ENCODE measurements at regions not wholly inside any gene's neighbourhood (a gene's known extent, or its start where the extent isn't known, plus 50 kb on each side); places are given as distances from the start of the nearest gene placed in this dataset.
"Not testable (repeated sequence)": the region's sequence is repeated elsewhere in the genome, so short reads cannot be mapped to it uniquely, and the experiment has no call there.

DNA sequence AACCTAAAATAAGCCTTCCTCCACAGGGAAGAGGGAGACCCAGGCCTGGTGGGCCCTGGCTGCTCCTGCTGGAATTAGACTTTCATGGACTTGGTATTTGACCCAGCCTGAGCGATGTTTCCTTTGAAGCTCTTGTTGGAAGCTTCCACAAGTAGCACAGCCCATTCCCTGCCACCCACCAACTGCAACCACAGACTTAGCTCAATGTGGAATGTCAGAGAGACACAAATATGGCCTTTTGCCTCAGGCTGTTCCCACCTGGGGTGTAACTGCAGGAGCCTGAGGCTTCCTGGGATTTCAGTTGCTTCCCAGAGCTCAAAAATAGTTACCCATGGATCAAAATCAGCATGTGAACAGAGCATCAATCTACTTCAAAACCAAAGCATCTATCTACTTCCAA is 70.3 kb upstream of the LHFPL2 start:
- H3K4me3 ChIP-seq (ENCODE audit: low read depth, poor library complexity, severe bottlenecking): no peak overlapping the region
- TF ChIP-seq, protein P1, sequence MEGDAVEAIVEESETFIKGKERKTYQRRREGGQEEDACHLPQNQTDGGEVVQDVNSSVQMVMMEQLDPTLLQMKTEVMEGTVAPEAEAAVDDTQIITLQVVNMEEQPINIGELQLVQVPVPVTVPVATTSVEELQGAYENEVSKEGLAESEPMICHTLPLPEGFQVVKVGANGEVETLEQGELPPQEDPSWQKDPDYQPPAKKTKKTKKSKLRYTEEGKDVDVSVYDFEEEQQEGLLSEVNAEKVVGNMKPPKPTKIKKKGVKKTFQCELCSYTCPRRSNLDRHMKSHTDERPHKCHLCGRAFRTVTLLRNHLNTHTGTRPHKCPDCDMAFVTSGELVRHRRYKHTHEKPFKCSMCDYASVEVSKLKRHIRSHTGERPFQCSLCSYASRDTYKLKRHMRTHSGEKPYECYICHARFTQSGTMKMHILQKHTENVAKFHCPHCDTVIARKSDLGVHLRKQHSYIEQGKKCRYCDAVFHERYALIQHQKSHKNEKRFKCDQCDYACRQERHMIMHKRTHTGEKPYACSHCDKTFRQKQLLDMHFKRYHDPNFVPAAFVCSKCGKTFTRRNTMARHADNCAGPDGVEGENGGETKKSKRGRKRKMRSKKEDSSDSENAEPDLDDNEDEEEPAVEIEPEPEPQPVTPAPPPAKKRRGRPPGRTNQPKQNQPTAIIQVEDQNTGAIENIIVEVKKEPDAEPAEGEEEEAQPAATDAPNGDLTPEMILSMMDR (IDR thresholded peaks at IDR 0.05): no peak
- no peak for TF ChIP-seq POLR2A (IDR thresholded peaks at IDR 0.05)
- WGBS, 2 donors: 83 to 90% methylated on average over 1 of the region's 1 CpG
- DNase-seq (ENCODE audit: low spot score in 2 of 2): no peak
- intact Hi-C loops (cut with DNase I; ENCODE audit: low total_unique reads): no loop called here

DNA sequence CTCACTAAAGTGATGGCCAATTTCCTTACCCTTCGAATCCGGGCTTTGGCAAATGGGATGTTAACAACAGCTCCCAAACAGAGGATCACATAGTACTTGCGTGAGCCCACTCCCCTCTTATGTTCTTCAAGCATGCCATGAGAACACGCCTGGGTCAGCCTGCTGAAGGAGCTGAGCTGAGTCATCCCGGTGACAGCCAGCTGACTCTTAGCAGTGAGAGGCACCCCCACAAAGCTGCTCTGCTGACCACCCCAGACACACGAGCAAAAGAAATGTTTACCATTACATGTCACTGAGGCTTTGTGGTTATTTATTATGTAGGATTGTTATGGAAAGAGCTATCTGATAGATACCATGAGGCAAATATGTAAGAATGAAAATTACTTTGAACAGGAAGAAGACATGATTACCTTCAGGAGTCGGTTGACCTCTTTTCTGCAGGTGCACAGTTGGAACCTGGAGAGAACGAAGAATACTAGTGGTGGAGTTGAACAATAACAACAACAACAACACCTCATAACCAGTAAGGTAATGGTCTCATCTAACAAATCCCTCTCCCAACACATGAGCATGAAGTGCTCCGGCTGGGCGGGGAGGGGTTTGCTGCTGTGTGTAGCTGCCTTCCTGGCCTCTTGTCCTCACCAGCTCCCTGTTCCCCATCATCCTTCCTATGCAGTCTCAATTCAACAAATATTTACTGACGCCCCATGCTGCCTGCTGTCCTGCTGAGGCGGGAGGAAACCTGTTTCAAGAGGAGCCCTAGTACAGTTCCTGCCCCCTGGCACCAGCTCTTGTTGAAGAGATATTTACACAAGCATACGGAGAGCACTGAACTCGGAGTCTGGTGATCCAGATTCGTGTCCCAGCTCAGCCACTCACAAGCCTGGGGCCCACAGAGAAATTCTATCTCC is 69.4 kb upstream of the LHFPL2 start:
- TF ChIP-seq, protein P1 (IDR thresholded peaks at IDR 0.05): no peak
- TF ChIP-seq POLR2A (IDR thresholded peaks at IDR 0.05): no peak
- H3K4me3 ChIP-seq (ENCODE audit: low read depth, poor library complexity, severe bottlenecking): no peak overlapping the region
- intact Hi-C loops (cut with DNase I; ENCODE audit: low total_unique reads): no loop called here
- 89 to 92% methylated on average over 15 of the region's 15 CpGs for WGBS, 2 donors
- no peak for DNase-seq (ENCODE audit: low spot score in 2 of 2)

DNA sequence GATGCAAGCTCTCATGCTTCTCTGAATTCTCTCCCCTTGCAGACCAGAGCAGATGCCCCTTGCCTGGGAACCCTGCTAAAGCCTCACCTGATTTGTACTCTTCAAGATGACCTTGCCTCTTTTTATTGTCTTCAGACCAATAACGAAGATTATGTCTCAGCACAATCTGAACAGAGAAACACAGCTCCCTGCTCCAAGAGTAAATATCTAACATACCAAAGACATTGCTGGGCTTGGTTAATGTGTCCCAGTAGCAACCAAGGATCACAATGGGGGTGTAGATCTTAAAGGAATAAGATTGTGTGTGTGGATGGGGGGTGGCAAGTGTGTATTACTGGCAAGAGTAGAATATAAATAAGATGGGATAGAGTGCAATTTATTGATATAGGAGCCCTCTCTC is 67.6 kb upstream of the LHFPL2 start:
- intact Hi-C loops (cut with DNase I; ENCODE audit: low total_unique reads): no loop called here
- 62 to 68% methylated on average over 1 of the region's 1 CpG for WGBS, 2 donors
- TF ChIP-seq, protein P1 (IDR thresholded peaks at IDR 0.05): no peak
- TF ChIP-seq POLR2A (IDR thresholded peaks at IDR 0.05): no peak
- H3K4me3 ChIP-seq (ENCODE audit: low read depth, poor library complexity, severe bottlenecking): no peak overlapping the region
- DNase-seq (ENCODE audit: low spot score in 2 of 2): no peak

DNA sequence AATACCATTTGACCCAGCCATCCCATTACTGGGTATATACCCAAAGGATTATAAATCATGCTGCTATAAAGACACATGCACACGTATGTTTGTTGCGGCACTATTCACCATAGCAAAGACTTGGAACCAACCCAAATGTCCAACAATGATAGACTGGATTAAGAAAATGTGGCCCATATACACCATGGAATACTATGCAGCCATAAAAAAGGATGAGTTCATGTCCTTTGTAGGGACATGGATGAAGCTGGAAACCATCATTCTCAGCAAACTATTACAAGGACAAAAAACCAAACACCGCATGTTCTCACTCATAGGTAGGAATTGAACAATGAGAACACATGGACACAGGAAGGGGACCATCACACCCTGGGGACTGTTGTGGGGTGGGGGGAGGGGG is 66.8 kb upstream of the LHFPL2 start:
- DNase-seq (ENCODE audit: low spot score in 2 of 2); intact Hi-C loops (cut with DNase I; ENCODE audit: low total_unique reads): not testable (repeated sequence)
- 92 to 97% methylated on average over 3 of the region's 3 CpGs for WGBS, 2 donors

DNA sequence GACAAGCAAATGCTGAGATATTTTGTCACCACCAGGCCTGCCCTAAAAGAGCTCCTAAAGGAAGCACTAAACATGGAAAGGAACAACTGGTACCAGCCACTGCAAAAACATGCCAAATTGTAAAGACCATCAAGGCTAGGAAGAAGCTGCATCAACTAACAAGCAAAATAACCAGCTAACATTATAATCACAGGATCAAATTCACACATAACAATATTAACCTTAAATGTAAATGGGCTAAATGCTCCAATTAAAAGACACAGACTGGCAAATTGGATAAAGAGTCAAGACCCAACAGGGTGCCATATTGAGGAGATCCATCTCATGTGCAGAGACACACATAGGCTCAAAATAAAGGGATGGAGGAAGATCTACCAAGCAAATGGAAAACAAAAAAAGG is 63.1 kb upstream of the LHFPL2 start:
- DNase-seq (ENCODE audit: low spot score in 2 of 2); H3K4me3 ChIP-seq (ENCODE audit: low read depth, poor library complexity, severe bottlenecking); intact Hi-C loops (cut with DNase I; ENCODE audit: low total_unique reads): not testable (repeated sequence)

More for the DNA sequence above, 66.8 kb upstream of the LHFPL2 start:
- not testable (repeated sequence) for H3K4me3 ChIP-seq (ENCODE audit: low read depth, poor library complexity, severe bottlenecking)

DNA sequence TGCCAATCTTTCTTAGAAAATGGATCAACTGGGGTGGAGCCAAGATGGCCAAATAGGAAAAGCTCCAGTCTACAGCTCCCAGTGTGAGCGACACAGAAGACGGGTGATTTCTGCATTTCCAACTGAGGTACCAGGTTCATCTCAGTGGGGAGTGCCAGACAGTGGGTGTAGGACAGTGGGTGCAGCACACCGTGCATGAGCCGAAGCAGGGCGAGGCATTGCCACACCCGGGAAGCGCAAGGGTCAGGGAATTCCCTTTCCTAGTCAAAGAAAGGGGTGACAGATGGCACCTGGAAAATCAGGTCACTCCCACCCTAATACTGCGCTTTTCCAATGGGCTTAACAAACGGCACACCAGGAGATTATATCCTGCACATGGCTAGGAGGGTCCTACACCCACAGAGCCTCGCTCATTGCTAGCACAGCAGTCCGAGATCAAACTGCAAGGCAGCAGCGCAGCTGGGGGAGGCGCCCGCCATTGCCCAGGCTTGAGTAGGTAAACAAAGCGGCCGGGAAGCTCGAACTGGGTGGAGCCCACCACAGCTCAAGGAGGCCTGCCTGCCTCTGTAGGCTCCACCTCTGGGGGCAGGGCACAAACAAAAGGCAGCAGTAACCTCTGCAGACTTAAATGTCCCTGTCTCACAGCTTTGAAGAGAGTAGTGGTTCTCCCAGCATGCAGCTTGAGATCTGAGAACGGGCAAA is 61.3 kb upstream of the LHFPL2 start:
- H3K4me3 ChIP-seq (ENCODE audit: low read depth, poor library complexity, severe bottlenecking); DNase-seq (ENCODE audit: low spot score in 2 of 2); intact Hi-C loops (cut with DNase I; ENCODE audit: low total_unique reads): not testable (repeated sequence)
- WGBS, 2 donors: 93 to 95% methylated on average over 18 of the region's 18 CpGs

DNA sequence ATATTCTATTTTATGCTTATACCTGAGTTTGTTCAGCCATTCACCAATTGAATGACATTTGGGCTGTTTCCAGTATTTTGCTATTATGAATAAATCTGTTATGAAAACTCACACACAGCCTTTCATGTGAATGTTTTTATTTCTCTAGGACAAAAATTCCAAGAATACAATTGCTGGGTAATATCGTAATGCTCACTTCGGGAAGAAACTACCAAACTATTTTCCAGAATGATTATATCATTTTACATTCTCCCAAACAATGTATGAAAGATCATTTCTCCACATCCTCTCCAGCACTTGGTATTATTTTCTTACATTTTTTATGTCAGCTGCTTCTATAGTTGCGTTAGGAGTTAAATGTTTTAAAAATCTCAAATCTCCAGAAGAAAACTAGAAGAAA is 58.3 kb upstream of the LHFPL2 start:
- WGBS, 2 donors: 48 to 50% methylated on average over 3 of the region's 3 CpGs
- intact Hi-C loops (cut with DNase I; ENCODE audit: low total_unique reads): no loop called here
- no peak for DNase-seq (ENCODE audit: low spot score in 2 of 2)
- TF ChIP-seq, protein P1 (IDR thresholded peaks at IDR 0.05): no peak
- no peak for TF ChIP-seq POLR2A (IDR thresholded peaks at IDR 0.05)
- H3K4me3 ChIP-seq (ENCODE audit: low read depth, poor library complexity, severe bottlenecking): no peak overlapping the region

Data from lower leg skin (tissue), 4 donors.